MM.1S (cell line): ENCODE measurements at regions not wholly inside any gene's neighbourhood (a gene's known extent, or its start where the extent isn't known, plus 50 kb on each side); places are given as distances from the start of the nearest gene placed in this dataset.

Experiments used
- EZH2 ChIP-seq: fragments of 300-600 bp; sonication (generic); optimal IDR thresholded peaks from 2 replicates; pipeline ENCODE3; 2017; ENCODE audit warnings: low read depth, mild to moderate bottlenecking, antibody characterized with exemption, low read length, mixed read lengths
- EZH2phosphoT487 ChIP-seq: fragments of 300-600 bp; sonication (generic); IDR thresholded peaks from 2 replicates; pipeline ENCODE4 v1.6.1; 2018; ENCODE audit warnings: antibody characterized with exemption, low read length
- TF ChIP-seq, protein P1 (sequence below): fragments of 300-600 bp; sonication (generic); IDR thresholded peaks from 2 replicates; pipeline ENCODE4 v1.5.1; 2016; ENCODE audit warnings: antibody characterized with exemption, low read length, mixed read lengths

DNA sequence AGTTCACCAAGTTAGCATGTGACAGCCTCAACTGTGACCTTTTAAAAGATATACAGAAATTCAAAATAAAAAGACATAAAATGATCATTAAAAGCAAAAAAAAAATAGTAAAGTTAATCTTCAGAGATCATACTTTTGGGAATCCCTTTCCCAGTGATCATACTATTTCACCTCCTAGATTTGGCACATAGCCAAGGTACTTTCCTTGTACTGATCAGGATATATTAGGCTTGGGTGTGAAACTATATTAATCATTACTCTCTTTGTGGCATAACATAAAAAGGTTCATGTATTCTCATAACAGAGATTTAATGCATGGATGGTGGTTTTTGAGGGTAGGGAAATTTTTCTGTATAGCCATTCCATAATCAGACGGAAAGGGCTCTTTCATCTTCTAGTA lies 109.6 kb upstream of the ZWINT start:
- TF ChIP-seq, protein P1, sequence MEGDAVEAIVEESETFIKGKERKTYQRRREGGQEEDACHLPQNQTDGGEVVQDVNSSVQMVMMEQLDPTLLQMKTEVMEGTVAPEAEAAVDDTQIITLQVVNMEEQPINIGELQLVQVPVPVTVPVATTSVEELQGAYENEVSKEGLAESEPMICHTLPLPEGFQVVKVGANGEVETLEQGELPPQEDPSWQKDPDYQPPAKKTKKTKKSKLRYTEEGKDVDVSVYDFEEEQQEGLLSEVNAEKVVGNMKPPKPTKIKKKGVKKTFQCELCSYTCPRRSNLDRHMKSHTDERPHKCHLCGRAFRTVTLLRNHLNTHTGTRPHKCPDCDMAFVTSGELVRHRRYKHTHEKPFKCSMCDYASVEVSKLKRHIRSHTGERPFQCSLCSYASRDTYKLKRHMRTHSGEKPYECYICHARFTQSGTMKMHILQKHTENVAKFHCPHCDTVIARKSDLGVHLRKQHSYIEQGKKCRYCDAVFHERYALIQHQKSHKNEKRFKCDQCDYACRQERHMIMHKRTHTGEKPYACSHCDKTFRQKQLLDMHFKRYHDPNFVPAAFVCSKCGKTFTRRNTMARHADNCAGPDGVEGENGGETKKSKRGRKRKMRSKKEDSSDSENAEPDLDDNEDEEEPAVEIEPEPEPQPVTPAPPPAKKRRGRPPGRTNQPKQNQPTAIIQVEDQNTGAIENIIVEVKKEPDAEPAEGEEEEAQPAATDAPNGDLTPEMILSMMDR: no peak
- TF ChIP-seq EZH2 (no peak), EZH2phosphoT487 (no peak)
